NB4 (cell line): ENCODE measurements at regions not wholly inside any gene's neighbourhood (a gene's known extent, or its start where the extent isn't known, plus 50 kb on each side); places are given as distances from the start of the nearest gene placed in this dataset.

Experiments
- CTCF ChIP-seq: IDR thresholded peaks from one replicate; pipeline ENCODE4 v1.5.1; 2012; ENCODE audit warnings: low read depth, low read length
- MAX ChIP-seq: IDR thresholded peaks from 2 replicates; pipeline ENCODE4 v1.6.1; 2011; ENCODE audit warnings: low read depth, low read length

GRCh38 chr4:8731364-8731763, 138.8 kb downstream of the CPZ start:
- TF ChIP-seq MAX (no peak), CTCF (no peak)
